ENCODE measurements at regions not wholly inside any gene's neighbourhood (a gene's known extent, or its start where the extent isn't known, plus 50 kb on each side); places are given as distances from the start of the nearest gene placed in this dataset.

DNA sequence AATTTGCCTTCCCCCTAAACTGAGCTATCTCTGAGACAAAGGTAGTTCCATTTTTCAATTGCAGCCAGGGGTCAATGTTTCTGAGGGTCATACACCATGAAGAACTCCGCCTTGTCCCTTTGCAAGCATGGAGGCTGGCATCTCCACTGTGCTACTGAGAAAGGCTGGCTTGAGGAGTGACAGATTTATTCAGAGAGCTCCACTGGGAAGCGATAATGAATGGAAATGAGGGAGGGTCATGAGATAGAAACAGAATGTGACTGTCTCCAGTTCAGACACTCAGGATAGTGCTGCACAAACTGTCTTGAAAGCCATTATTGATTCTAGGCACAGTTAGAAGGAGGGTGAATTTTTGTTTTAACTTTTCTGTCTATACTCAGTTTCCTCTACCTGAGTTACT, 197.5 kb downstream of the ZNF326 start:
- FAIRE-seq (no peak), DNase-seq (ENCODE audit: insufficient read length, low spot score) (no peak)
- TF ChIP-seq, protein P1, sequence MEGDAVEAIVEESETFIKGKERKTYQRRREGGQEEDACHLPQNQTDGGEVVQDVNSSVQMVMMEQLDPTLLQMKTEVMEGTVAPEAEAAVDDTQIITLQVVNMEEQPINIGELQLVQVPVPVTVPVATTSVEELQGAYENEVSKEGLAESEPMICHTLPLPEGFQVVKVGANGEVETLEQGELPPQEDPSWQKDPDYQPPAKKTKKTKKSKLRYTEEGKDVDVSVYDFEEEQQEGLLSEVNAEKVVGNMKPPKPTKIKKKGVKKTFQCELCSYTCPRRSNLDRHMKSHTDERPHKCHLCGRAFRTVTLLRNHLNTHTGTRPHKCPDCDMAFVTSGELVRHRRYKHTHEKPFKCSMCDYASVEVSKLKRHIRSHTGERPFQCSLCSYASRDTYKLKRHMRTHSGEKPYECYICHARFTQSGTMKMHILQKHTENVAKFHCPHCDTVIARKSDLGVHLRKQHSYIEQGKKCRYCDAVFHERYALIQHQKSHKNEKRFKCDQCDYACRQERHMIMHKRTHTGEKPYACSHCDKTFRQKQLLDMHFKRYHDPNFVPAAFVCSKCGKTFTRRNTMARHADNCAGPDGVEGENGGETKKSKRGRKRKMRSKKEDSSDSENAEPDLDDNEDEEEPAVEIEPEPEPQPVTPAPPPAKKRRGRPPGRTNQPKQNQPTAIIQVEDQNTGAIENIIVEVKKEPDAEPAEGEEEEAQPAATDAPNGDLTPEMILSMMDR (IDR thresholded peaks at IDR 0.05; ENCODE audit: insufficient read depth, missing control alignments): no peak

DNA sequence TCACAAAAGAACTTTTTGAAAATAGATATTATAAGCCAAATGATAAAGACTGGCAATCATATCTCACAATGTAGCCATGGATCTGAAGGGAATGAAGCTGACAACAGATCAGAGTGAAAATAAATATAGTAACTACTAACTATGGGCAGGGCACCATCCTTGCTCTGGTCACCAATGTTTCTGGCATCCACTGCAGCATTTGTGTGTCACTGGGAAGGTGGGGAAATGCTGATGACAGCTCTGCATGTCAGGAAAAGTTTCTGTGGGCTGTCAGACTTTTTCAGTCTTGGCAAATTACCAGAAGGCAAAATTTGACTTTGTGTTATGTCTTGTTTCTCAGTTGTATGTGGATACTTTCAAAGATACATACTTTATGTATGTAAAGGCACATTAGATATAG, 195.6 kb downstream of the ZNF326 start:
- FAIRE-seq: no peak
- no peak for DNase-seq (ENCODE audit: insufficient read length, low spot score)

DNA sequence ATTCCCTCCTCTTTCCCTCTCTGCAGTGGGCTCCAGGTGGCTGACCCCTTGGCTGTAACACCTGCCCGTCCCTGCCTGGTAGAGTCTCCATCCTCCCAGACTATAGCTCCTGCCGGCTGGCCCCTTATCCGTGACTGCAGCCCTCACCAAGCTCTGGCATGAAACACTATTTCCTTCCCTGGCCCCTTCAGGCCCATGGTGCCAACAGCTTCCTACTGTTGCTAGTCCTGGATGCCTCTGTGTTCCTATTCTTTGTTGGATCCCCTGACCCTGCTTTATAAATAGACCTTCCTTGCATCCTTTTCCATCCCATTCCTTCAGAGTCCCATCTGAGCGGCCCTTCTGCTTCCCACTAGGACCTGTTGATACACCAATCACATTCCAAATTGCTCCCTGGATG, 195.0 kb downstream of the ZNF326 start:
- FAIRE-seq (no peak), DNase-seq (ENCODE audit: insufficient read length, low spot score) (no peak)
- TF ChIP-seq, protein P1 (IDR thresholded peaks at IDR 0.05; ENCODE audit: insufficient read depth, missing control alignments): no peak

More for the DNA sequence above, 195.6 kb downstream of the ZNF326 start:
- TF ChIP-seq, protein P1 (IDR thresholded peaks at IDR 0.05; ENCODE audit: insufficient read depth, missing control alignments): no peak

DNA sequence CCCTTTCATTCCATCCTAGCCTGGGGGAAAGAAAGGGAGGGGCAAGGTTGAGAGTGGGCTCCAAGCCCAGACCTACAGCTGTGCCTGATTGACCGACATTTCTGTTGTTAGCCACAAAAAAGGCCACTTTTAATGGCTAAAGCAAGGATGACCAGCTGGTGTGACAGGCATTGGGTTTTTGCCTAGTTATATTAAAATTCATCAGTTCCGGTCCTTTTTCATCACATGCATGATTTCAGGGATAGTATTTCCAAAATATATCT, 192.3 kb downstream of the ZNF326 start:
- FAIRE-seq (no peak), DNase-seq (ENCODE audit: insufficient read length, low spot score) (no peak)
- TF ChIP-seq, protein P1 (IDR thresholded peaks at IDR 0.05; ENCODE audit: insufficient read depth, missing control alignments): no peak

DNA sequence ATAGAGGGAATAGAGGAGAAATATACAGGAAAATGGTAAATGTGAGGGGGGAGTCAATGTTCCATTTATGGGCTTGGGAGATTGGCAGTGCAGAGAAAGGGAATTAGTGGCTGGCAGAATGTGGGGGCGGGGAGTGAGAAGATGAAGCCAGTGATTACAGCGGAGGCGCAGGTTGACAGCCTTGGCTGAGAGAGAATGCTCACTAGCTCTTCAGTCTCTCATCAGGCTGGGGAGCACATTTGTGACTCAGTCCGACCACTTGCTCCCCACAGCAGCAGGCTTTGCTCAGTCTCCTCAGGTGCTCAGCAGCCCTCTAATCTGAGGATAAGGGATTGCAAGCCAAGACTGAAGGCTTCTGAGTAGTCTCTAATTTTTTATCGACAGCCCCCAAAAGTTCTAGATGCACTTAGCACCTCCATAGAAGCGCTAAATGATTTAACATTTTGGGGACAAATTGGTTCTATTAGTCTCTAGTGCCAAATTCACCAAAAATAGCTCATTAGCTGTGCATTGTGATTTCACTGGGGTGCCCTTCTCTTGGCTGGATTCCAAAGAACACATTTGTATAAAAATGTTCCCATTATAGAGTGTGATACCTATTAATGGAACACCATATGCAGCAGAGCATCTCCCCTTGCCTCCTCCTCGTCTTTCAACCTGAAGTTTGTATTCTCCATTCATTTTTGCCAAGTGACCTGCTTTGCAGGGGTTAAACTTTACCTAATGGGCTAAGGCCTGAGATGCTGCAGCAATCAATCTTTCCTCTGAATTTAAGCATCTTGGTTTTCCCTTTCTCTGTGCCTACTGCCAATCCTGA, 191.8 kb downstream of the ZNF326 start:
- FAIRE-seq (no peak), DNase-seq (ENCODE audit: insufficient read length, low spot score) (no peak)
- TF ChIP-seq, protein P1 (IDR thresholded peaks at IDR 0.05; ENCODE audit: insufficient read depth, missing control alignments): no peak

DNA sequence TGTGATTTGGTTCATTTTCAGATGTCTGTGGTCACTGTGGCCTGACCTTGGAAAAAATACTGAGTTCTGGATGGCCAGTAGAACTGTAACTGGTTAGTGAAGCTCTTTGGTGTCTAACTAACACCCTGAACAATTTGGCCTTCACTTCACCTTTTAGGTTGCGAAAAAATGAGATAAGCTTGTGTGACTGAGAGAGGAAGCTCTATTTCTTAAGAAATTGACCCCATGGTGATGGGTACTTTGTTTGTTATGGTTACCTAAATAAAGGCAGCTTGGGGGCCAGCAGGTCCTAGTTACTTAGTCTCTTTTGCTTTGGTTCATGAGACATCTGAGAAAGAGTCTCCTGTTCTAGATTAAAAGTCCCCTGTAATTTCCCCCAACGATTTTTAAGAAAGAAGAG, 181.6 kb downstream of the ZNF326 start:
- FAIRE-seq: no peak
- TF ChIP-seq, protein P1 (IDR thresholded peaks at IDR 0.05; ENCODE audit: insufficient read depth, missing control alignments): no peak
- DNase-seq (ENCODE audit: insufficient read length, low spot score): no peak

DNA sequence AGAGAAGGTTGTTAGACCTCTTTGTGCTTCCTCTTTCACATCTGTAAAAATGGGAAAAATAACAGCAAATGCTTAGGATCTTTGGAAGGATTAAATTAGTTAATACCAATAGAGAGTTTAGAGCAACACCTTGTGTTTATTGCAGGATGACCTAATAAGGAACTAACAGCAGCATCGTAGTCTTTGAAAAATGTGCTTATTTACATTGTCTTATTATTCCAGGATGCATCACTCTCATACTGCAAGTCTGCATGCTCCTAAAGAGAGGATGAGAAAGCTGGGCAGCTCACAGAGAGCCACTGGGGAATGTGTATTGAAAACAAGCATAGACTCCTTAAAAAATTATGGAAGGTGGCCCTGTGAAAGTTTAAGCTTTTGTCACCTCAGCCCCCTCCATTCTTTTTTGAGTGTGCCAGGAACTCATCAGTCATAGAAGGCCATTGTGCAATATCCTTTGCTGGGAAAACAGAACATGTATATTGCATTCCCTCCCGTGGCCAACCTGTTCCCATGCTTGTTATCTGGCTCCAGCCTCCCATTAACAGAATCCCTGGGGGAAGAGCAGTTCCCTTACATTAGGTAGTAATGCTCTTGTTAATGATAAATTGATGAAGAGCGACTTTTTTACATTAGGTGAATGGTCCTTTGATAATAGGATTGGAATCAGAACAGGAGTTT, 180.7 kb downstream of the ZNF326 start:
- TF ChIP-seq, protein P1 (IDR thresholded peaks at IDR 0.05; ENCODE audit: insufficient read depth, missing control alignments): no peak
- DNase-seq (ENCODE audit: insufficient read length, low spot score) (no peak), FAIRE-seq (no peak)
